Pons (tissue), 1 donor: ENCODE measurements at regions not wholly inside any gene's neighbourhood (a gene's known extent, or its start where the extent isn't known, plus 50 kb on each side); places are given as distances from the start of the nearest gene placed in this dataset.

Experiments
- DNase-seq: peaks from one replicate; pipeline ENCODE4 v3.0.0-alpha.2; 2016; ENCODE audit warnings: low spot score

GRCh38 chr15:94008104-94009074 lies 223.0 kb upstream of the MCTP2 start:
- no peak for DNase-seq

- no peak for DNase-seq
These were observed 226.7 kb upstream of the MCTP2 start for GRCh38 chr15:94004697-94005096.

- DNase-seq = no peak
These were observed 229.3 kb upstream of the MCTP2 start for GRCh38 chr15:94002041-94002440.

- no peak for DNase-seq
These were observed 230.0 kb upstream of the MCTP2 start for GRCh38 chr15:94001255-94001801.

- DNase-seq = no peak
These were observed 230.8 kb upstream of the MCTP2 start for GRCh38 chr15:94000606-94001005.

GRCh38 chr15:93997071-93997658 lies 234.2 kb upstream of the MCTP2 start:
- peak; percentile 38 for DNase-seq

- no peak for DNase-seq
These were observed 241.8 kb upstream of the MCTP2 start for GRCh38 chr15:93989440-93989998.

- no peak for DNase-seq
These were observed 244.3 kb upstream of the MCTP2 start for GRCh38 chr15:93987068-93987467.

- DNase-seq = no peak
These were observed 244.9 kb upstream of the MCTP2 start for GRCh38 chr15:93986400-93986984.

- no peak for DNase-seq
These were observed 245.4 kb upstream of the MCTP2 start for GRCh38 chr15:93985925-93986324.

GRCh38 chr15:93985176-93985575 lies 246.2 kb upstream of the MCTP2 start:
- DNase-seq = no peak

GRCh38 chr15:93983526-93983925 lies 247.8 kb upstream of the MCTP2 start:
- peak; percentile 10 for DNase-seq

GRCh38 chr15:93982226-93982727 lies 249.1 kb upstream of the MCTP2 start:
- peak; percentile 48 for DNase-seq

- no peak for DNase-seq
These were observed 249.7 kb upstream of the MCTP2 start for GRCh38 chr15:93981706-93982105.

- DNase-seq = peak; percentile 10
These were observed 251.0 kb upstream of the MCTP2 start for GRCh38 chr15:93980261-93980911.

- peak; percentile 44 for DNase-seq
These were observed 256.4 kb upstream of the MCTP2 start for GRCh38 chr15:93974804-93975481.

- no peak for DNase-seq
These were observed 258.1 kb upstream of the MCTP2 start for GRCh38 chr15:93973287-93973686.

GRCh38 chr15:93968773-93969172 lies 262.6 kb upstream of the MCTP2 start:
- DNase-seq = no peak

GRCh38 chr15:93965304-93965908 lies 266.0 kb upstream of the MCTP2 start:
- DNase-seq = no peak

- DNase-seq = no peak
These were observed 276.3 kb upstream of the MCTP2 start for GRCh38 chr15:93954985-93955571.
